AG09309 (cell line): ENCODE measurements at regions not wholly inside any gene's neighbourhood (a gene's known extent, or its start where the extent isn't known, plus 50 kb on each side); places are given as distances from the start of the nearest gene placed in this dataset.

Source experiments
- DNase-seq: peaks from one replicate; pipeline ENCODE4 v3.0.0-alpha.2; 2010; ENCODE audit warnings: low read depth
- H3K4me3 ChIP-seq: 2 replicates; pipeline ENCODE4 v1.5.1; 2011; ENCODE audit warnings: mild to moderate bottlenecking, low read depth, low read length, moderate library complexity; ENCODE audit not compliant: control insufficient read depth
- CTCF ChIP-seq: IDR thresholded peaks from 2 replicates; pipeline ENCODE4 v1.5.1; 2011; ENCODE audit warnings: mild to moderate bottlenecking, low read depth, low read length, inconsistent platforms; ENCODE audit not compliant: insufficient read depth, control insufficient read depth; ENCODE audit errors: missing control alignments

DNA sequence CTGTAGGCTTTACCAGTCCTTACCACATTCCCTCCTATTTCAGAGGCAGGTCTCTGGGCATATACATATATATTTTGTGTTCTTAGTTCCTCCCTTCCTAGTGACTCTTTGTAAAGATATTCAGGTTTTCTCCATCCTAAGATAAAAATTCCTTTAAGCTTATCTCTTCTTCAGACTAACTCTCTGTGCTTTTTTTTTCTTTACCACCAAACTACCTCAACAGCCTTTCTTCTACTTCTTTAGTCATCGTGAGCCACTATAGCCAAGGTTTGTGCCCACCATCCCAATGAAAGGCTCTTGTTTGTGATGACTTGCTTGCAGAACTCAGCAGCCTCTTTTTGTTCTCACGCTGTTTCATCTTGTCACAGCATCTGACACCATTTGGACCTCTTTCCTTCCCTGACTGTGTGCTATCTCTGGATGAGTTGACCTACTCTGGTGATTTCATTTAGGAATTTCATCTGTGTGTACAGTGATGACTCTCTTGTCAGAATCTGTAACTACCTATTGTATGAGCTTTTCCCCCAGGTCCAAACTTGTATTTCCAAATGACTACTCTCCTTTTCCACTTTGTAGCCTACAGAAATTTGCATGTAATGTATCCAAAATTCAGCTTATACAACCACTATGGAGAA lies 59.0 kb upstream of the MACF1 start:
- no peak overlapping the region for H3K4me3 ChIP-seq
- no peak for DNase-seq
- no peak for TF ChIP-seq CTCF

GRCh38 chr1:39146681-39147080 lies 57.8 kb upstream of the MACF1 start:
- no peak overlapping the region for H3K4me3 ChIP-seq
- TF ChIP-seq CTCF = no peak
- DNase-seq = no peak

- H3K4me3 ChIP-seq = no peak overlapping the region
- no peak for TF ChIP-seq CTCF
- DNase-seq = no peak
Measured at GRCh38 chr1:39147099-39148025, 57.1 kb upstream of the MACF1 start.

- no peak overlapping the region for H3K4me3 ChIP-seq
- DNase-seq = no peak
- TF ChIP-seq CTCF = no peak
Measured at GRCh38 chr1:39148942-39149341, 55.6 kb upstream of the MACF1 start.

GRCh38 chr1:39149509-39149908 lies 55.0 kb upstream of the MACF1 start:
- TF ChIP-seq CTCF = no peak
- H3K4me3 ChIP-seq = no peak overlapping the region
- DNase-seq = no peak

DNA sequence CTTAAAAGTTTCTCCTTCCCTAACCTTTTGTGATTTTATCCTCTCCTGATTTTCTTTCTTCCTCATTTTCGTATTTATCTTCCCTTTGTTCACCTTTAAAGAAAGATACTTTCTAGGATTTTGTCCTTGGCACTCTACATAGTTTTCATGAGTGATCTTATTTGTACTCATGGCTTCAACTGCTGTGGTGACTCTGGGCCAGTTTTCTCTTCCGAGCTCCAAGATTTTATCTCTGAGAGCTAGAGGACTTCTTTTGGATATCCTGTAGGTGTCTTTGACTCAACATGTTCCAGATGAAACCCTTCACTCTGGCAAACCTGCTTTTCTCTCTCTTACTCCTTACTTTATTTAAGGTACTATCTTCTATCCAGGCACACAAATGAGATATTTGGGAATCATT lies 53.7 kb upstream of the MACF1 start:
- no peak overlapping the region for H3K4me3 ChIP-seq
- no peak for DNase-seq
- no peak for TF ChIP-seq CTCF
